ENCODE measurements at regions not wholly inside any gene's neighbourhood (a gene's known extent, or its start where the extent isn't known, plus 50 kb on each side); places are given as distances from the start of the nearest gene placed in this dataset.

GRCh38 chr5:145598184-145598583 is 237.0 kb downstream of the PRELID2 start:
- TF ChIP-seq CTCF (conservative IDR thresholded peaks at IDR 0.05; ENCODE audit: low read depth, low read length) (no peak), EZH2 (IDR thresholded peaks at IDR 0.05; ENCODE audit: borderline replicate concordance, low read depth, low read length, poor library complexity, severe bottlenecking) (no peak)

Data from A673 (cell line).